ENCODE measurements at regions not wholly inside any gene's neighbourhood (a gene's known extent, or its start where the extent isn't known, plus 50 kb on each side); places are given as distances from the start of the nearest gene placed in this dataset.
"Not testable (repeated sequence)": the region's sequence is repeated elsewhere in the genome, so short reads cannot be mapped to it uniquely, and the experiment has no call there.

- TF ChIP-seq CTCF (IDR thresholded peaks at IDR 0.05; ENCODE audit: unreplicated experiment), result no peak
- no peak for DNase-seq (ENCODE audit: low spot score)
- no peak overlapping the region for H3K4me3 Mint-ChIP-seq (ENCODE audit: unreplicated experiment)
- no peak overlapping the region for H3K27ac Mint-ChIP-seq (ENCODE audit: unreplicated experiment)
- H3K27me3 Mint-ChIP-seq (ENCODE audit: unreplicated experiment), result peaks cover 4% of the 10 kb centered on the region
- H3K36me3 Mint-ChIP-seq (ENCODE audit: low read depth, unreplicated experiment), result no peaks in the 10 kb centered on the region
- no peaks in the 10 kb centered on the region for H3K9me3 Mint-ChIP-seq (ENCODE audit: unreplicated experiment)
- H3K4me1 Mint-ChIP-seq (ENCODE audit: unreplicated experiment), result no peaks in the 10 kb centered on the region
Observed at GRCh38 chr5:63398346-63398745, 563.9 kb downstream of the HTR1A start.

DNA sequence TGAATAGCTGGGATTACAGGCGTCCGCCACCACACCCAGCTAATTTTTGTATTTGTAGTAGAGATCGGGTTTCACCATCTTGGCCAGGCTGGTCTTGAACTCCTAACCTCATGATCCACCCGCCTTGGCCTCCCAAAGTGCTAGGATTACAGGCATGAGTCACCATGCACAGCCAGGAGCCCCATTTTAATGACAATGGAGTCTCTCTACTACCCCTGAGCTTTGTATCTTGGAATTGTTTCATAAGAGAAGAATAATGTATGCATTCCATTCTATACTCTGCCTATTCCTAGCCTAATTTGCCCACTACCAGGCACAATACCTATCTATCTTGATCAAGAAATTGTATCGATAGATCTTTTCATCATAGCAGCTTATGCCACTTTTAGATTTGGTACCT, 574.1 kb downstream of the HTR1A start:
- H3K36me3 Mint-ChIP-seq (ENCODE audit: low read depth, unreplicated experiment); H3K27ac Mint-ChIP-seq (ENCODE audit: unreplicated experiment); DNase-seq (ENCODE audit: low spot score); H3K27me3 Mint-ChIP-seq (ENCODE audit: unreplicated experiment); H3K9me3 Mint-ChIP-seq (ENCODE audit: unreplicated experiment); H3K4me1 Mint-ChIP-seq (ENCODE audit: unreplicated experiment); H3K4me3 Mint-ChIP-seq (ENCODE audit: unreplicated experiment): not testable (repeated sequence)

DNA sequence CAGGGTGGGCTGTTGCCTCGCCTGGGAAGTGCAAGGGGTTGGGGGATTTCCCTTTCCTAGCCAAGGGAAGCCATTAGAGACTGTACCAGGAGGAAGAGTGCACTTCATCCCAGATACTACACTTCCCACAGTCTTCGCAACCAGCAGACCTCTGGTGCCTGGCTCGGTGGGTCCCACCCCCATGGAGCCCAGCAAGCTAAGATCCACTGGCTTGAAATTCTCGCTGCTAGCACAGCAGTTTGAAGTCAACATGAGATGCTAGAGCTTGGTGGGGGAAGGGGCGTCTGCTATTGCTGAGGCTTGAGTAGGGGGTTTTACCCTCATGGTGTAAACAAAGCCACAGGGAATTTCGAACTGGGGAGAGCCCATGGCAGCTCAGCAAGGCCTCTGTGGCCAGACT, 586.4 kb downstream of the HTR1A start:
- no peak for TF ChIP-seq CTCF (IDR thresholded peaks at IDR 0.05; ENCODE audit: unreplicated experiment)
- Mint-ChIP-seq H3K27me3 (ENCODE audit: unreplicated experiment) (no peaks in the 10 kb centered on the region), H3K27ac (ENCODE audit: unreplicated experiment) (no peak overlapping the region), H3K4me3 (ENCODE audit: unreplicated experiment) (no peak overlapping the region), H3K36me3 (ENCODE audit: low read depth, unreplicated experiment) (no peaks in the 10 kb centered on the region), H3K4me1 (ENCODE audit: unreplicated experiment) (no peaks in the 10 kb centered on the region), H3K9me3 (ENCODE audit: unreplicated experiment) (no peaks in the 10 kb centered on the region)
- no peak for DNase-seq (ENCODE audit: low spot score)

DNA sequence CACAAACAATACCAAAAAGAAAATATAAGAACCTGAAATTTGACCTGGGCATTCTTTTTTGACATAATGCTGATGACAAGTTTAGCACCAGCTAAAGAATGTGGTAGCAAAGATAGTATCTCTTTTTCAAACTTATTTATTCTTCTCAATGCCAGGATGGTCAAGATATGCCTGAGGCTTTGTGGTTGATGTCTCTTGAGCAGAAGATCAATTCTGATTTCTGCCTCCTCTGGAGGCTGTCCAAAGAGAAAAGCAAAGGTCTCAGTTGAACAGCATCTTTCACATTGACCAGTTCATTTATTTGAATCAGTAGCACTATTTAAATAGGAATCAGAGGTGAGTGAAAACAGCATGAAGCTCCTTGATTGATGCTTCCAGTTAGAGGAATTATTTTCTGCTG, 588.2 kb downstream of the HTR1A start:
- no peak for TF ChIP-seq CTCF (IDR thresholded peaks at IDR 0.05; ENCODE audit: unreplicated experiment)
- DNase-seq (ENCODE audit: low spot score), result no peak
- no peak overlapping the region for H3K4me3 Mint-ChIP-seq (ENCODE audit: unreplicated experiment)
- H3K4me1 Mint-ChIP-seq (ENCODE audit: unreplicated experiment), result no peaks in the 10 kb centered on the region
- H3K9me3 Mint-ChIP-seq (ENCODE audit: unreplicated experiment), result no peaks in the 10 kb centered on the region
- H3K36me3 Mint-ChIP-seq (ENCODE audit: low read depth, unreplicated experiment), result no peaks in the 10 kb centered on the region
- no peak overlapping the region for H3K27ac Mint-ChIP-seq (ENCODE audit: unreplicated experiment)
- H3K27me3 Mint-ChIP-seq (ENCODE audit: unreplicated experiment), result no peaks in the 10 kb centered on the region

GRCh38 chr5:63351164-63351563, 611.1 kb downstream of the HTR1A start:
- no peaks in the 10 kb centered on the region for H3K4me1 Mint-ChIP-seq (ENCODE audit: unreplicated experiment)
- no peaks in the 10 kb centered on the region for H3K9me3 Mint-ChIP-seq (ENCODE audit: unreplicated experiment)
- TF ChIP-seq CTCF (IDR thresholded peaks at IDR 0.05; ENCODE audit: unreplicated experiment), result no peak
- no peak for DNase-seq (ENCODE audit: low spot score)
- H3K27ac Mint-ChIP-seq (ENCODE audit: unreplicated experiment), result no peak overlapping the region
- no peak overlapping the region for H3K4me3 Mint-ChIP-seq (ENCODE audit: unreplicated experiment)
- H3K36me3 Mint-ChIP-seq (ENCODE audit: low read depth, unreplicated experiment), result no peaks in the 10 kb centered on the region
- H3K27me3 Mint-ChIP-seq (ENCODE audit: unreplicated experiment), result no peaks in the 10 kb centered on the region

DNA sequence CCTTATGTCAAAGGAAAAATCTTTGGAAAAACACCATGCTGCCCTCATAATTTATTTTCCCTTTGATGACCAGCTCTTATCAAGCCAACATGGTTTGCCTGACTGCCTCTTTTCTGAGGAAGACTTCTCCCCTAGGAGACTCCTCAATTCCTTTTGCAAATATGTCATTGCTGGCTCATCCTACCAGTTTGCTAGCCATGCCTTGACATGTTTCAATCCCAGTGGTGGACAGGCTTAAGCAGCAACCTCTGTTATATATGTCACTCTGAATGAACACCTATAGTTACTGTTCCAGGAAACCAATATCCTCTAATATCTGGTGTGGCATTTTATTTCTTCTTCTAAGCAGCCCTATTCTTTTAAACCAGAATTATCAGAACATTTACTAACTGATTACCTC, 615.8 kb downstream of the HTR1A start:
- no peak for DNase-seq (ENCODE audit: low spot score)
- no peak overlapping the region for H3K27ac Mint-ChIP-seq (ENCODE audit: unreplicated experiment)
- H3K4me3 Mint-ChIP-seq (ENCODE audit: unreplicated experiment), result no peak overlapping the region
- H3K4me1 Mint-ChIP-seq (ENCODE audit: unreplicated experiment), result no peaks in the 10 kb centered on the region
- H3K9me3 Mint-ChIP-seq (ENCODE audit: unreplicated experiment), result no peaks in the 10 kb centered on the region
- TF ChIP-seq CTCF (IDR thresholded peaks at IDR 0.05; ENCODE audit: unreplicated experiment), result no peak
- no peaks in the 10 kb centered on the region for H3K27me3 Mint-ChIP-seq (ENCODE audit: unreplicated experiment)
- no peaks in the 10 kb centered on the region for H3K36me3 Mint-ChIP-seq (ENCODE audit: low read depth, unreplicated experiment)
